AG04449 (cell line): ENCODE measurements at regions not wholly inside any gene's neighbourhood (a gene's known extent, or its start where the extent isn't known, plus 50 kb on each side); places are given as distances from the start of the nearest gene placed in this dataset.
"Not testable (repeated sequence)": the region's sequence is repeated elsewhere in the genome, so short reads cannot be mapped to it uniquely, and the experiment has no call there.

Source experiments
- CTCF ChIA-PET: fragments of 350-600 bp; formaldehyde crosslinking; extraction: SDS; loops from one replicate; lab custom pipeline; 2021; ENCODE audit warnings: antibody characterized with exemption; lab: Yijun Ruan, JAX
- POLR2A ChIA-PET: fragments of 400-600, 350-600 bp; formaldehyde crosslinking; extraction: SDS; loops from one replicate; lab custom pipeline; 2020; ENCODE audit warnings: antibody characterized with exemption, inconsistent platforms; lab: Yijun Ruan, JAX
- DNase-seq: peaks from one replicate; pipeline ENCODE4 v3.0.0-alpha.2; 2010; ENCODE audit warnings: low read depth, low spot score
- H3K4me3 ChIP-seq: 2 replicates; pipeline ENCODE4 v1.5.1; 2011; ENCODE audit warnings: low read depth, mild to moderate bottlenecking, control low read depth, low read length

- CTCF ChIA-PET, POLR2A ChIA-PET, DNase-seq, H3K4me3 ChIP-seq: not testable (repeated sequence)
Observed at GRCh38 chr15:44817797-44818196, 81.5 kb downstream of the TRIM69 start.

- DNase-seq, POLR2A ChIA-PET, H3K4me3 ChIP-seq: not testable (repeated sequence)
- CTCF ChIA-PET = interaction anchor here (0.7 kb wide), 1 partner anchor 34 kb away, joined by 3 read pairs; no protein-coding TSS in a partner anchor
Observed at GRCh38 chr15:44819331-44819987, 83.1 kb downstream of the TRIM69 start.

- CTCF ChIA-PET, DNase-seq, H3K4me3 ChIP-seq, POLR2A ChIA-PET: not testable (repeated sequence)
Observed at GRCh38 chr15:44820535-44820934, 84.2 kb downstream of the TRIM69 start.

- CTCF ChIA-PET, DNase-seq, POLR2A ChIA-PET, H3K4me3 ChIP-seq: not testable (repeated sequence)
Observed at GRCh38 chr15:44820967-44821366, 84.6 kb downstream of the TRIM69 start.

- CTCF ChIA-PET, DNase-seq, H3K4me3 ChIP-seq, POLR2A ChIA-PET: not testable (repeated sequence)
Observed at GRCh38 chr15:44824277-44825145, 88.2 kb downstream of the TRIM69 start.

GRCh38 chr15:44826583-44826982 lies 90.3 kb downstream of the TRIM69 start:
- DNase-seq, CTCF ChIA-PET, H3K4me3 ChIP-seq, POLR2A ChIA-PET: not testable (repeated sequence)

GRCh38 chr15:44828229-44828914 lies 92.0 kb downstream of the TRIM69 start:
- POLR2A ChIA-PET, H3K4me3 ChIP-seq, CTCF ChIA-PET, DNase-seq: not testable (repeated sequence)

GRCh38 chr15:44829150-44829549 lies 92.8 kb downstream of the TRIM69 start:
- CTCF ChIA-PET, H3K4me3 ChIP-seq, POLR2A ChIA-PET, DNase-seq: not testable (repeated sequence)

- DNase-seq, H3K4me3 ChIP-seq, CTCF ChIA-PET: not testable (repeated sequence)
- POLR2A ChIA-PET = interaction anchor here (0.6 kb wide), 1 partner anchor 760 kb away, joined by 3 read pairs; no protein-coding TSS in a partner anchor
Observed at GRCh38 chr15:44830692-44831408, 94.5 kb downstream of the TRIM69 start.

GRCh38 chr15:44831409-44831741 lies 95.0 kb downstream of the TRIM69 start:
- H3K4me3 ChIP-seq, CTCF ChIA-PET, DNase-seq: not testable (repeated sequence)
- POLR2A ChIA-PET = interaction anchor here (0.6 kb wide), 1 partner anchor 761 kb away, joined by 3 read pairs; no protein-coding TSS in a partner anchor

- POLR2A ChIA-PET, H3K4me3 ChIP-seq, DNase-seq: not testable (repeated sequence)
- CTCF ChIA-PET = interaction anchor here (1.3 kb wide), 1 partner anchor 21 kb away, joined by 4 read pairs; no protein-coding TSS in a partner anchor
Observed at GRCh38 chr15:44832133-44832532, 95.8 kb downstream of the TRIM69 start.

- POLR2A ChIA-PET, DNase-seq, H3K4me3 ChIP-seq: not testable (repeated sequence)
- CTCF ChIA-PET = interaction anchor here (1.3 kb wide), 1 partner anchor 21 kb away, joined by 4 read pairs; no protein-coding TSS in a partner anchor
Observed at GRCh38 chr15:44833081-44833480, 96.8 kb downstream of the TRIM69 start.

GRCh38 chr15:44833761-44834160 lies 97.4 kb downstream of the TRIM69 start:
- POLR2A ChIA-PET, CTCF ChIA-PET, H3K4me3 ChIP-seq, DNase-seq: not testable (repeated sequence)

GRCh38 chr15:44835082-44835481 lies 98.8 kb downstream of the TRIM69 start:
- DNase-seq, H3K4me3 ChIP-seq, CTCF ChIA-PET, POLR2A ChIA-PET: not testable (repeated sequence)
